Muscle layer of colon (tissue), 2 donors: ENCODE measurements at regions not wholly inside any gene's neighbourhood (a gene's known extent, or its start where the extent isn't known, plus 50 kb on each side); places are given as distances from the start of the nearest gene placed in this dataset.

Experiments
- H3K27ac ChIP-seq: one replicate; pipeline ENCODE4 v1.7.0; 2013; ENCODE audit warnings: low read depth, mild to moderate bottlenecking, low read length, moderate library complexity
- H3K27me3 ChIP-seq, 2 donors: one replicate each; pipeline ENCODE4 v1.7.0; 2013; ENCODE audit warnings: low read length in 2 of 2, mild to moderate bottlenecking in 2 of 2; ENCODE audit not compliant: insufficient read depth in 2 of 2, control insufficient read depth in 1 of 2
- H3K36me3 ChIP-seq: one replicate; pipeline ENCODE4 v1.7.0; 2013; ENCODE audit warnings: mild to moderate bottlenecking, low read length; ENCODE audit not compliant: insufficient read depth
- H3K4me1 ChIP-seq: one replicate; pipeline ENCODE4 v1.7.0; 2013; ENCODE audit warnings: mild to moderate bottlenecking, low read length; ENCODE audit not compliant: insufficient read depth
- H3K4me3 ChIP-seq, 2 donors: one replicate each; pipeline ENCODE4 v1.7.0; 2013; ENCODE audit warnings: low read length in 2 of 2, low read depth in 1 of 2, mild to moderate bottlenecking in 1 of 2, moderate library complexity in 1 of 2
- H3K9ac ChIP-seq: one replicate; pipeline ENCODE4 v1.7.0; 2013; ENCODE audit warnings: low read length
- H3K9me3 ChIP-seq: one replicate; pipeline ENCODE4 v1.7.0; 2013; ENCODE audit warnings: mild to moderate bottlenecking, low read length
- donor health status: abdominal sarcoma.
- donor health status: Adenocarcinoma of cecum.

DNA sequence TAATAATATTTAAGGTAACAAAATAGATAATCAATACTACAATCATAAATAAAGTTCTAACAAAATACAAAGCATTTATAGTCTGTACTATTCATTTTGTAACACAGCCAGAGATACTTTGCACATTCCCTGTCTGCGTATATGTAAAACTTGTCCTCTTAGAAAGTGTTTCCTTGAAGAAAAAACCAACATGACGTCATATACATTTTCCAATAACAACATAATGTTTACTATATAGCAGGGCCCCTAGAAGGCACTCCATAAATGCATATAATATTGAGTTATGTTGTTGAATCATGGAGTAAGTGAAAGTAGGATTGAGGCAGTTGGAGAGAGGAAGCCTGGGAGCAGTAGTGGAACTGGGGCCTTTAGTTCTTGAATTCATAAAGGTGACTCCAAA lies 371.4 kb upstream of the HTR2A start:
- Histone ChIP-seq H3K27ac (no peak overlapping the region), H3K9ac (no peak overlapping the region), H3K36me3 (no peaks in the 10 kb centered on the region), H3K27me3 (no peaks in the 10 kb centered on the region), H3K9me3 (no peaks in the 10 kb centered on the region), H3K4me1 (no peaks in the 10 kb centered on the region), H3K4me3 (no peak overlapping the region)

- no peaks in the 10 kb centered on the region for H3K4me1 ChIP-seq
Measured at GRCh38 chr13:47258384-47258783, 361.5 kb upstream of the HTR2A start.

GRCh38 chr13:47256618-47257017 lies 359.8 kb upstream of the HTR2A start:
- Histone ChIP-seq H3K4me3 (no peak overlapping the region), H3K36me3 (no peaks in the 10 kb centered on the region), H3K4me1 (no peaks in the 10 kb centered on the region), H3K9me3 (no peaks in the 10 kb centered on the region), H3K9ac (no peak overlapping the region), H3K27ac (no peak overlapping the region), H3K27me3 (no peaks in the 10 kb centered on the region)

More at GRCh38 chr13:47258384-47258783, 361.5 kb upstream of the HTR2A start:
- H3K9ac ChIP-seq, result no peak overlapping the region
- no peak overlapping the region for H3K4me3 ChIP-seq
- H3K9me3 ChIP-seq, result no peaks in the 10 kb centered on the region
- no peaks in the 10 kb centered on the region for H3K27me3 ChIP-seq
- H3K36me3 ChIP-seq, result no peaks in the 10 kb centered on the region
- no peak overlapping the region for H3K27ac ChIP-seq

DNA sequence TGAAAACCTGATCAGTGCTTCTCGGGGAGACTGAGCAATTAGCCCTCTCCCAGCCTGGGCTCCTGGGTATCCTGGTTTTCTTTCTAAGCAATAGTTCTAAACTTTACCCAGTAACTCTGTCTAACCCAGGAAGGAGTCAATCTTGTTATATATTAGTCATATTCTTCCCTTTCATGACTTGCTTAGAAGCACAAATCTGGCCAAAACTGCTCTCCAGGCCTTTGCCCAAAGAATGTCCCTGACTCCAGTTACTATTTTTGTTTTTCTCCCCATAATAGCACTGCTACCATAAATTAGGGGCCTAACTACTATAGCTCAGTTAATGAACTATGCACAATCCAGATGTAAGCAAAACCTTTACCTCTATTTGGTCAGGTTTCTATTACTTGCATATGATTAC lies 355.8 kb upstream of the HTR2A start:
- no peaks in the 10 kb centered on the region for H3K27me3 ChIP-seq
- no peak overlapping the region for H3K4me3 ChIP-seq
- H3K27ac ChIP-seq, result no peak overlapping the region
- no peaks in the 10 kb centered on the region for H3K4me1 ChIP-seq
- H3K9me3 ChIP-seq, result no peaks in the 10 kb centered on the region
- no peak overlapping the region for H3K9ac ChIP-seq
- no peaks in the 10 kb centered on the region for H3K36me3 ChIP-seq

GRCh38 chr13:47251771-47252170 lies 354.9 kb upstream of the HTR2A start:
- no peaks in the 10 kb centered on the region for H3K9me3 ChIP-seq
- no peaks in the 10 kb centered on the region for H3K36me3 ChIP-seq
- H3K27me3 ChIP-seq, result no peaks in the 10 kb centered on the region
- no peak overlapping the region for H3K4me3 ChIP-seq
- no peaks in the 10 kb centered on the region for H3K4me1 ChIP-seq
- no peak overlapping the region for H3K9ac ChIP-seq
- no peak overlapping the region for H3K27ac ChIP-seq

GRCh38 chr13:47250146-47250545 lies 353.3 kb upstream of the HTR2A start:
- Histone ChIP-seq H3K9me3 (no peaks in the 10 kb centered on the region), H3K27ac (no peak overlapping the region), H3K36me3 (no peaks in the 10 kb centered on the region), H3K4me1 (no peaks in the 10 kb centered on the region), H3K9ac (no peak overlapping the region), H3K27me3 (no peaks in the 10 kb centered on the region), H3K4me3 (peak overlapping the region in 1 of 2 donors; percentile 28)

GRCh38 chr13:47249266-47249665 lies 352.4 kb upstream of the HTR2A start:
- no peaks in the 10 kb centered on the region for H3K36me3 ChIP-seq
- H3K9me3 ChIP-seq, result no peaks in the 10 kb centered on the region
- no peak overlapping the region for H3K4me3 ChIP-seq
- H3K27ac ChIP-seq, result no peak overlapping the region
- H3K27me3 ChIP-seq, result no peaks in the 10 kb centered on the region
- no peaks in the 10 kb centered on the region for H3K4me1 ChIP-seq
- no peak overlapping the region for H3K9ac ChIP-seq

DNA sequence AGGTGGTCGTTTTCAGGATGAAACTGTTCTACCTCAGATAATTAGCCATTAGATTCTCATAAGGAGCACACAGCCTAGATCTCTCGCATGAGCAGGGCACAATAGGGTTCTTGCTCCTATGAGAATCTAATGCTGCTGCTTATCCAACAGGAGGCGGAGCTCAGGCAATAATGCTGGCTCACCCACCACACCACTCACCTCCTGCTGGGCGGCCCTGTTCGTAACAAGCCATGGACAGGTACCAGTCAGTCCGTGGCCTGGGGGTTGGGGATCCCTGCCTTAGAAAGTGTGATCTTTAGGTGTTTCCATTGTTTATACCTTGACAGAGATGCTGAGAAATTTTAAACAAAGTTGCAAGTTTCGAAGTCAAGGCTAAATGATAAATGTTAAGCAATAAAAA lies 344.6 kb upstream of the HTR2A start:
- no peak overlapping the region for H3K4me3 ChIP-seq
- no peak overlapping the region for H3K27ac ChIP-seq
- no peaks in the 10 kb centered on the region for H3K9me3 ChIP-seq
- H3K27me3 ChIP-seq, result no peaks in the 10 kb centered on the region
- H3K9ac ChIP-seq, result no peak overlapping the region
- H3K4me1 ChIP-seq, result no peaks in the 10 kb centered on the region
- H3K36me3 ChIP-seq, result no peaks in the 10 kb centered on the region

DNA sequence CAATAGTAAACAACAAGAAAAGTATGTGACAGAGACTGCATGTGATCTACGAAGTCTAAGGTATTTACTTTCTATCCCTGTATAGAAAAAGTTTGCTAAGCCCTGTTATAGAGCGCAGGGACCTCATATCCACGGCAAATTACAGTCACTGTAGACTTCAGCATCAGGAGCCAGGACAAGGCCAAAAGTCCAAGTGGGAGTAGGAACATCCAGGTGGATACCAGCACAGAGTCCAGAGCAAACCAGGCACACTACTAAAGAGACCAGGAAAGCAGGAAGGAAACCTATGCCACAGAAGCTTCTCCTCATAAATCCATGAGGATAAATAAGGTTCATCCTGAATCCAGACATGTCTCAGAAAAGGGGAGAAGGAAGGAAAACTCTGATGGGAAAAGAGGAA lies 342.2 kb upstream of the HTR2A start:
- Histone ChIP-seq H3K9me3 (no peaks in the 10 kb centered on the region), H3K36me3 (no peaks in the 10 kb centered on the region), H3K27ac (no peak overlapping the region), H3K9ac (no peak overlapping the region), H3K4me3 (no peak overlapping the region), H3K4me1 (no peaks in the 10 kb centered on the region), H3K27me3 (no peaks in the 10 kb centered on the region)

DNA sequence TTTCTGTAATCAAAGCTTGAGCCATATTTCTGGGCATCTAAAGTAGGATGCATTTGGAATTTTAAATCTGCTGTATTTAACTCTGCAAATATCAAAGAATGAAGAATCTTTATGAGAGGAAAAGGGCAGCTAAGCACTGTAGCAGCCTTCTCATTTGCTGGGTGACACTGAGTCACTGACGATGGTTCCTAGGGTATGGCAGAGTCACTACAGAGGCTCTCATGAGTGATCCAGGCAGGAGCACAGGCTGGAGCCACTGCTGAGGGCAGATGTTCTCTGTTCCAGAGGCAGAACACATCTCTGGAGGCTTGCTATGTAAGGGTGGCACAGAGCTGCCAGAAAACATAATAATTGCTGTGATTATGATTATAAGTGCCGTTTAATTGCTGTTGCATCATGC lies 340.7 kb upstream of the HTR2A start:
- Histone ChIP-seq H3K36me3 (no peaks in the 10 kb centered on the region), H3K4me1 (no peaks in the 10 kb centered on the region), H3K27me3 (no peaks in the 10 kb centered on the region), H3K9me3 (no peaks in the 10 kb centered on the region), H3K4me3 (no peak overlapping the region), H3K9ac (no peak overlapping the region), H3K27ac (no peak overlapping the region)

DNA sequence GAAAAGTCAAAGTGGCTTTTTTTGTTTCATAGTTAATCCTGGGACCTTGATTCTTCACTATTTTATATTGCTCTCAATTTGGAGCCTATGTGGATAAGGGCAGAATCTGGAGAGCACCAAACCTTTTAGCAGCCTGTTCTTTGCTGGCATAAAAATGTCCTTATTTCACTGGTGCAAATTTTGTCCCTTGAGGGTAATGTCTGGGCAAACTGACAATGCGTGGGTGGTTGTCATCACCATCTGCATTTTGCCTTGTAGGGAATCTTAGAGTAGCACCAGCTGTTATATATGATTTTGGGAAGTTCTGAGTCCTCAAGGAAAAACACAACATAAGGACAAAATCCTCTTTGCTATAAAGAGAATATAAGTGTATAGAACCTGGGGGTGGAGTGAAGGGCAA lies 336.9 kb upstream of the HTR2A start:
- H3K27ac ChIP-seq, result no peak overlapping the region
- no peak overlapping the region for H3K4me3 ChIP-seq
- no peaks in the 10 kb centered on the region for H3K27me3 ChIP-seq
- no peaks in the 10 kb centered on the region for H3K9me3 ChIP-seq
- no peak overlapping the region for H3K9ac ChIP-seq
- H3K36me3 ChIP-seq, result no peaks in the 10 kb centered on the region
- H3K4me1 ChIP-seq, result no peaks in the 10 kb centered on the region

DNA sequence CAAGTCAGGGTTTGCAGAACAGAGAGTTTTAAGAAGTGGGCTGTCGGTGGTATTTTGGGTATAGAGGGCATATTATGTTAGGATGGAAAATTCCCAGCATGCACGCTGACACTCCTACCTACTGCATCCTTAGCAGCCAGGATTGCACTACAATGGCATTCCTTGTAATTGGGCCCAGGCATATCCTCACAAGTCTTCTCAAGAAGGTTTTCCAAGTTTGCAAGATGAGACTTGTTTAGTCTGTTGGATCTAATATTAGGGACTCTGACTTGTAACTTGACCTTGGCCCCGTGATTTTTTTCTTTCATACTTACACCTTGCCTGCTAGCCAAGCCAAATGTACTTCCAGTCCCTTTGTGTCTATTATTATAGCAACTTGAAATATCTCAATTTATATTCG lies 335.7 kb upstream of the HTR2A start:
- Histone ChIP-seq H3K36me3 (no peaks in the 10 kb centered on the region), H3K9me3 (no peaks in the 10 kb centered on the region), H3K27ac (no peak overlapping the region), H3K9ac (no peak overlapping the region), H3K4me1 (no peaks in the 10 kb centered on the region), H3K27me3 (no peaks in the 10 kb centered on the region), H3K4me3 (no peak overlapping the region)
